ENCODE measurements at regions not wholly inside any gene's neighbourhood (a gene's known extent, or its start where the extent isn't known, plus 50 kb on each side); places are given as distances from the start of the nearest gene placed in this dataset.

GRCh38 chr2:65789923-65790675, 357.7 kb upstream of the SPRED2 start:
- no peak for TF ChIP-seq TEAD4 (IDR thresholded peaks at IDR 0.05)
- TF ChIP-seq CREB1 (IDR thresholded peaks at IDR 0.05; ENCODE audit: low read depth) = no peak
- TF ChIP-seq ZBTB7A (IDR thresholded peaks at IDR 0.05; ENCODE audit: low read depth) = no peak
- TF ChIP-seq EGR1 (IDR thresholded peaks at IDR 0.05) = no peak
- no peak for TF ChIP-seq TAF1 (IDR thresholded peaks at IDR 0.05; ENCODE audit: low read depth)
- no peak for TF ChIP-seq MAX (IDR thresholded peaks at IDR 0.05)
- no peak for TF ChIP-seq REST (IDR thresholded peaks at IDR 0.05; ENCODE audit: low read depth)
- no peak for TF ChIP-seq USF1 (IDR thresholded peaks at IDR 0.05)
- TF ChIP-seq CEBPB (IDR thresholded peaks at IDR 0.05) = no peak
- TF ChIP-seq FOXM1 (IDR thresholded peaks at IDR 0.05; ENCODE audit: borderline replicate concordance, low read depth) = no peak
- no peak for TF ChIP-seq RAD21 (IDR thresholded peaks at IDR 0.05; ENCODE audit: low read depth)
- no peak for TF ChIP-seq EP300 (IDR thresholded peaks at IDR 0.05; ENCODE audit: borderline replicate concordance)
- TF ChIP-seq YY1 (IDR thresholded peaks at IDR 0.05; ENCODE audit: low read depth) = no peak
- TF ChIP-seq TCF12 (IDR thresholded peaks at IDR 0.05; ENCODE audit: low read depth) = no peak
- TF ChIP-seq NFIC (IDR thresholded peaks at IDR 0.05) = no peak

- TF ChIP-seq YY1 (IDR thresholded peaks at IDR 0.05; ENCODE audit: low read depth) (no peak), RAD21 (IDR thresholded peaks at IDR 0.05; ENCODE audit: low read depth) (no peak), NFIC (IDR thresholded peaks at IDR 0.05) (peak; percentile 28; the same call in 1 of the 2 replicates)
Observed at GRCh38 chr2:65788556-65788955, 356.2 kb upstream of the SPRED2 start.

- no peak for TF ChIP-seq USF1 (IDR thresholded peaks at IDR 0.05)
- TF ChIP-seq NFIC (IDR thresholded peaks at IDR 0.05) = no peak
- no peak for TF ChIP-seq RAD21 (IDR thresholded peaks at IDR 0.05; ENCODE audit: low read depth)
- no peak for TF ChIP-seq FOXM1 (IDR thresholded peaks at IDR 0.05; ENCODE audit: borderline replicate concordance, low read depth)
- no peak for TF ChIP-seq YY1 (IDR thresholded peaks at IDR 0.05; ENCODE audit: low read depth)
- no peak for TF ChIP-seq ZBTB7A (IDR thresholded peaks at IDR 0.05; ENCODE audit: low read depth)
- TF ChIP-seq EP300 (IDR thresholded peaks at IDR 0.05; ENCODE audit: borderline replicate concordance) = no peak
- TF ChIP-seq MAX (IDR thresholded peaks at IDR 0.05) = no peak
Observed at GRCh38 chr2:65786765-65787164, 354.4 kb upstream of the SPRED2 start.

- TF ChIP-seq EGR1 (IDR thresholded peaks at IDR 0.05) = no peak
- TF ChIP-seq CREB1 (IDR thresholded peaks at IDR 0.05; ENCODE audit: low read depth) = no peak
- TF ChIP-seq CEBPB (IDR thresholded peaks at IDR 0.05) = no peak
- no peak for TF ChIP-seq RAD21 (IDR thresholded peaks at IDR 0.05; ENCODE audit: low read depth)
- no peak for TF ChIP-seq TAF1 (IDR thresholded peaks at IDR 0.05; ENCODE audit: low read depth)
- no peak for TF ChIP-seq YY1 (IDR thresholded peaks at IDR 0.05; ENCODE audit: low read depth)
- no peak for TF ChIP-seq REST (IDR thresholded peaks at IDR 0.05; ENCODE audit: low read depth)
- TF ChIP-seq EP300 (IDR thresholded peaks at IDR 0.05; ENCODE audit: borderline replicate concordance) = no peak
- TF ChIP-seq MAX (IDR thresholded peaks at IDR 0.05) = no peak
Observed at GRCh38 chr2:65786007-65786717, 353.8 kb upstream of the SPRED2 start.

GRCh38 chr2:65782996-65783650, 350.7 kb upstream of the SPRED2 start:
- TF ChIP-seq RAD21 (IDR thresholded peaks at IDR 0.05; ENCODE audit: low read depth) (no peak), REST (IDR thresholded peaks at IDR 0.05; ENCODE audit: low read depth) (no peak), TCF12 (IDR thresholded peaks at IDR 0.05; ENCODE audit: low read depth) (no peak), NFIC (IDR thresholded peaks at IDR 0.05) (no peak), YY1 (IDR thresholded peaks at IDR 0.05; ENCODE audit: low read depth) (no peak), TAF1 (IDR thresholded peaks at IDR 0.05; ENCODE audit: low read depth) (no peak), USF1 (IDR thresholded peaks at IDR 0.05) (no peak), CREB1 (IDR thresholded peaks at IDR 0.05; ENCODE audit: low read depth) (no peak), MAX (IDR thresholded peaks at IDR 0.05) (no peak), ZBTB7A (IDR thresholded peaks at IDR 0.05; ENCODE audit: low read depth) (no peak), FOXM1 (IDR thresholded peaks at IDR 0.05; ENCODE audit: borderline replicate concordance, low read depth) (no peak), TEAD4 (IDR thresholded peaks at IDR 0.05) (no peak), EP300 (IDR thresholded peaks at IDR 0.05; ENCODE audit: borderline replicate concordance) (no peak)
